Body of pancreas (tissue), 4 donors: ENCODE measurements at regions not wholly inside any gene's neighbourhood (a gene's known extent, or its start where the extent isn't known, plus 50 kb on each side); places are given as distances from the start of the nearest gene placed in this dataset.

Experiments used
- CTCF ChIP-seq, 7 experiments: fragments of 450-650 bp in 4 of 7; fragments of 200-600 bp in 3 of 7; sonication (generic) in 3 of 7; IDR thresholded peaks; one replicate each; pipeline ENCODE4 v1.5.1; 2016 to 2019; ENCODE audit warnings: antibody characterized with exemption in 7 of 7
- POLR2A ChIP-seq, 3 donors: fragments of 450-650 bp; IDR thresholded peaks; one replicate each; pipeline ENCODE4 v1.6.1; 2016; ENCODE audit warnings: antibody characterized with exemption in 3 of 3, mild to moderate bottlenecking in 2 of 3

- TF ChIP-seq CTCF (IDR thresholded peaks at IDR 0.05) (no peak), POLR2A (IDR thresholded peaks at IDR 0.05) (no peak)
Observed at GRCh38 chr22:48327721-48328120, 1500.0 kb downstream of the BRD1 start.
